ENCODE measurements at regions not wholly inside any gene's neighbourhood (a gene's known extent, or its start where the extent isn't known, plus 50 kb on each side); places are given as distances from the start of the nearest gene placed in this dataset.
A peak's percentile ranks its signal among the peaks of the same experiment; 100 is the strongest.

DNA sequence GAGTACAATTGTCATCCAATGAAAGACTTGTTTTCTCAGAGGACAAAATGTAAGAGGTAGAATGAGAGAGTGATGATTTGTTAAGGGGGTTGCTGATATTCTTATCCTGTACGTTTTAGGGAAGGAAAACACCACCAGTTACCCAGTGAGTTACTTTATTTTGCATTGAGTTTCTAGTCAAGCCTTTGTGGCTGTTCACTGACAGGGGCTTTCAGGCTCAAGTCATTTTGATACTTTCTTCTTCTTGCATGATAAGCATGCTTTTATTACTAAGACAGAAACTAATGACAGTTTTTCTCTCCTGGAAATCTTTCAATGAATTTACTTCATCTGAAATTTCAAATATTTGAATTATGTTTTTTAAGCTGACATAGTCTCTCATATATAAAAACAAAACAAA is 710.2 kb upstream of the POM121L12 start:
- DNase-seq (ENCODE audit: low spot score) (no peak), ATAC-seq (no peak)
- intact Hi-C loops (cut with DNase I): no loop called here

- ATAC-seq: no peak
- no peak for DNase-seq (ENCODE audit: low spot score)
- intact Hi-C loops (cut with DNase I): no loop called here
Observed at GRCh38 chr7:52323202-52323746, 712.2 kb upstream of the POM121L12 start.

DNA sequence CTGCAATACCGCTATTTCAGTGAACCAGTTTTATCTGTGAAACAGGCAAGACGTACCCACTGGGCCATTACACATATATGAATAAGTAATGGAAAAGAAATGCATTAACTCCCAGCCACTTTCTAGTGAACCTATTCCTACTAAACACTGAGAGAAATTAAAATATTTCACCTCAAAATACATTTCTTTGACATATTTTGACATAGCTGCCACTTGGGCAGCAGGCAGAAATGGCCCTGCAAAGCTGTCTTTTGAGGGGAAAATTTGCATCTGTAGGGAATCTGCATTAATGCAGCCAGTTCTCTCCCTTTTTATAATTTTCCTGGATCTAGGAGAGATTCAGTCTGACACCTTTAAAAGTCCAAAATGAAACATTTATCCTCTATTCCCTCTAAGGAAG is 714.8 kb upstream of the POM121L12 start:
- ATAC-seq: no peak
- intact Hi-C loops (cut with DNase I): no loop called here
- DNase-seq (ENCODE audit: low spot score): no peak

- no peak for DNase-seq (ENCODE audit: low spot score)
- intact Hi-C loops (cut with DNase I): no loop called here
- ATAC-seq: no peak
Observed at GRCh38 chr7:52317921-52318320, 717.5 kb upstream of the POM121L12 start.

GRCh38 chr7:52311886-52312285 is 723.5 kb upstream of the POM121L12 start:
- intact Hi-C loops (cut with DNase I): no loop called here
- no peak for ATAC-seq

GRCh38 chr7:52309631-52310030 is 725.8 kb upstream of the POM121L12 start:
- intact Hi-C loops (cut with DNase I): no loop called here
- ATAC-seq: no peak
- DNase-seq (ENCODE audit: low spot score): no peak

More at GRCh38 chr7:52311886-52312285, 723.5 kb upstream of the POM121L12 start:
- DNase-seq (ENCODE audit: low spot score): no peak

- ATAC-seq: no peak
Observed at GRCh38 chr7:52302765-52303520, 732.5 kb upstream of the POM121L12 start.

DNA sequence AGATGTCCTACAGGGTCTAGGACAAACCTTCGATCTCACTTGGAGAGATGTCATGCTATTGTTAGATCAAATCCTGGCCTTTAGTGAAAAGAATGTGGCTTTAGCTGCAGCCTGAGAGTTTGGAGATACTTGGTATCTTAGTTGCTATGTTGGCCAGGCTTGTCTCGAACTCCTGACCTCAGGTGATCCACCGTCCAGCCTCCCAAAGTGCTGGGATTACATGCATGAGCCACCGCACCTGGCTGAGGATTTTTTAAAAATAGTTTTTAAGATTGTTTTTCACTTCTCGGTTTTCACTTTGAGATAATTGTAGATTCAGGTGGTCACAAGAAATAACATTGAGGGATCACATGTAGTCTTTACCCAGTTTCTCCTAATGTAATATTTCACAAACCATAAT is 738.3 kb upstream of the POM121L12 start:
- intact Hi-C loops (cut with DNase I): no loop called here
- DNase-seq (ENCODE audit: low spot score): no peak
- ATAC-seq: no peak

More at GRCh38 chr7:52302765-52303520, 732.5 kb upstream of the POM121L12 start:
- intact Hi-C loops (cut with DNase I): no loop called here
- no peak for DNase-seq (ENCODE audit: low spot score)

DNA sequence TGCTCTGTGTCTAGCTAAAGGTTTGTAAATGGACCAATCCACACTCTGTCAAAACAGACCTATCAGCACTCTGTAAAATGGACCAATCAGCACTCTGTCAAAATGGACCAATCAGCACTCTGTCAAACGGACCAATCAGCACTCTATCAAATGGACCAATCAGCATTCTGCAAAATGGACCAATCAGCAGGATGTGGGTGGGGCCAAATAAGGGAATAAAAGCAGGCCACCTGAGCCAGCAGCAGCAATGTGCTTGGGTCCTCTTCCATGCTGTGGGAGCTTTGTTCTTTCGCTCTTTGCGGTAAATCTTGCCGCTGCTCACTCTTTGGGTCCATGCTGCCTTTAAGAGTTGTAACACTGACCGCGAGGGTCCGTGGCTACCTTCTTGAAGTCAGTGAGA is 740.5 kb upstream of the POM121L12 start:
- DNase-seq (ENCODE audit: low spot score) (no peak), ATAC-seq (no peak)
- intact Hi-C loops (cut with DNase I): no loop called here

DNA sequence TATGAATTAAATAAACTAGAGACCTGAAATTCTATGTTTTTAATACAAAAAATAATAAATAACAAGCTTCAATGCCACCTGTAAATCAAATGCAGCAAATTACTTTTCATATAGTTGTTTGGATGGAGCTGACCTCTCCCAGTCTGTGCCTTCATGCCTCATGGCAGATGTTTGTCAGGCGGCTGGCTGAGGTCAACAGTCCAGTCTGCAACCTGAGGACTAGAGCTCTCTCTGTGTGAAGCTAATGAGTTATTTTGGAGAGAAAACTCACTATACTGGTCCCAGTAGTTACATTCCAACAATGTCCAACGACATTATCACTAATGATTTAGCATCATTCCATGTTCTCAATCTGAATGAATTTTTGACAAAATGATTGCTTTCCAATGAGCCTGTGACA is 746.2 kb upstream of the POM121L12 start:
- no peak for DNase-seq (ENCODE audit: low spot score)
- intact Hi-C loops (cut with DNase I): no loop called here
- no peak for ATAC-seq

GRCh38 chr7:52287698-52288097 is 747.7 kb upstream of the POM121L12 start:
- ATAC-seq (no peak), DNase-seq (ENCODE audit: low spot score) (no peak)
- intact Hi-C loops (cut with DNase I): no loop called here

- intact Hi-C loops (cut with DNase I): no loop called here
- ATAC-seq (no peak), DNase-seq (ENCODE audit: low spot score) (no peak)
Observed at GRCh38 chr7:52285689-52286088, 749.7 kb upstream of the POM121L12 start.

DNA sequence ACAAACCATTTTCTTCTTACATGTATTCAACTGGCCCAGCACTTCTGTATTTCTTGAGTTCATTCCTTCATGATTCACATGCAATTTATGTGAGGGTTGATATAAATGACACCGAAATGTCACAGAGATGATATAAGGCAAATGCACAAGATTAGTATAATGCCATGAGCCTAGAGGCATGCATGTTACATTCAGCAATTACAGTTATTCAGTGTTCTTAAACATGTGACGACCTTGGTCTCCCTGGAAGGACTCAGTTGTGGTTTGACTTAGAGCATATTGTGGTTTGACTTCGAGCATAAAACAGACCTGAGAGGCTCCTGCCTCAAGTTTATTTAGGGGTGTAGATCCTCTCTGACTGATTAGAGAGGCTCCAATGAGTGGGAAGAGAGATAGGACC is 752.1 kb upstream of the POM121L12 start:
- DNase-seq (ENCODE audit: low spot score) (no peak), ATAC-seq (no peak)
- intact Hi-C loops (cut with DNase I): no loop called here

DNA sequence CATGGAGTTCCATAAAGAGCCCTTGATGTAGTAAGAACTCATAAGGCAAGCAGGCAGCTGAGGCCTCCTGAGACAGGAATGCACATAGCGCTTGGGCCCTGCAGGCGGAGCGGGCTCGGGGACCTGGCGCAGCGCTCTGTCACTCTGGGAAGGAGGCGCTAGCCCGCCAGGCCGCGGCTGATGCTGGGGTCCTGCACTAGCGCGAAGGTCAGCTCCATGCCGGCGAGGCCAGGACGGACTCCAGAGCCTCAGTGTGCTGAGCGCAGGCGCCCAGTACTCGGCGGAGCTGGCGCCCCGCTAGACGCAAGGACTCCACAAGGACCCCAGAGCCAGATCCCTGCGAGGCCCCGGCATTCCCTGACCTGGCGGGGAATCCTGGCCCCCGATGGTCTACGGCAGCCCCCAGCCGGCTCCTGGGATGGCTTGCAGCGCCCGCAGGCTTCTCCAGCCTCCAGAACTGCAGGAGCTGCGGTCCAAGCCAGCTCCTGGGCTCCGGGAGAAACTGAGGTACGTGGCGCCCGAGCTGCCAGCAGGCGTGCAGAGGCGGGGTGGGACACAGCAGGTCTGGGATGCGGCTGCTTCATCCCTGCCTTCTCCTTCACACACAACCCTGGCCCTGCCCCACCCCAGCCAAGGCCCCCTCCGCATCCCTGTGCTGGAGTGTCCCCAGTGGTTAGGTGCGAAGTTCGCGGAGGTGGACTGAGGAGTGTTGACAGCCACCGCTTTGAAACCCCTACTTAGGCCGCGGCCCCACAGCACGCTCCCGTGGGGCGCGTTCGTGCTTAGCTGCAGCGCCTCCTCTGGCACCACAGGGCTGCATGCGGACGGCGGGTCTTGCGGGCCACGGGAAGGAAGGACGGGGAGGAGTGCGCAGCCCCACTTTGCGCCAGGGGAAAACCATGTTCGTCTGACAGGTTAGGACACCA is 761.5 kb upstream of the POM121L12 start:
- DNase-seq (ENCODE audit: low spot score): peak; percentile 57
- ATAC-seq: peak; percentile 32
- intact Hi-C loops (cut with DNase I): no loop called here

- ATAC-seq (no peak), DNase-seq (ENCODE audit: low spot score) (no peak)
Observed at GRCh38 chr7:52271703-52272102, 763.7 kb upstream of the POM121L12 start.

GRCh38 chr7:52270301-52270700 is 765.1 kb upstream of the POM121L12 start:
- intact Hi-C loops (cut with DNase I): no loop called here
- DNase-seq (ENCODE audit: low spot score): no peak
- ATAC-seq: no peak

More at GRCh38 chr7:52271703-52272102, 763.7 kb upstream of the POM121L12 start:
- intact Hi-C loops (cut with DNase I): no loop called here

GRCh38 chr7:52269669-52270068 is 765.8 kb upstream of the POM121L12 start:
- intact Hi-C loops (cut with DNase I): no loop called here
- no peak for ATAC-seq
- DNase-seq (ENCODE audit: low spot score): no peak

DNA sequence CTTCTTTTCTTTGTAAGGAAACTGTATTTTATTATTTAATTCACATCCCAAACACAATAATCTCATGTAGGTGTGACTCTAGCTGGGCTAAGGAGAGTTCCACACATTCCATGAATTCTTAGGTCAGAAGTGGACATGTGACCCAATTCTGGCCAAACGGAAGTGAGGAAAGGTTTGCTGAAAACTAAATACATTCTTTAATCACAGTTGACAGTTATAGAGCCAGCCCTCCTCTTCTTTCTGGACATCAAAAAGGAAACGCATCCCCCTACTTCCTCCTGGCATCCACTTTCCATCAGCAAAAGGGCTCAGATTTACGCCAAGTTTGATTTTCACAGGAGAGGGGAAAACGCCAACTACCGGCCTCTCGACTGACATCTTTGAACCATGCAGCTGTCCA is 774.4 kb upstream of the POM121L12 start:
- intact Hi-C loops (cut with DNase I): no loop called here
- ATAC-seq (no peak), DNase-seq (ENCODE audit: low spot score) (no peak)

DNA sequence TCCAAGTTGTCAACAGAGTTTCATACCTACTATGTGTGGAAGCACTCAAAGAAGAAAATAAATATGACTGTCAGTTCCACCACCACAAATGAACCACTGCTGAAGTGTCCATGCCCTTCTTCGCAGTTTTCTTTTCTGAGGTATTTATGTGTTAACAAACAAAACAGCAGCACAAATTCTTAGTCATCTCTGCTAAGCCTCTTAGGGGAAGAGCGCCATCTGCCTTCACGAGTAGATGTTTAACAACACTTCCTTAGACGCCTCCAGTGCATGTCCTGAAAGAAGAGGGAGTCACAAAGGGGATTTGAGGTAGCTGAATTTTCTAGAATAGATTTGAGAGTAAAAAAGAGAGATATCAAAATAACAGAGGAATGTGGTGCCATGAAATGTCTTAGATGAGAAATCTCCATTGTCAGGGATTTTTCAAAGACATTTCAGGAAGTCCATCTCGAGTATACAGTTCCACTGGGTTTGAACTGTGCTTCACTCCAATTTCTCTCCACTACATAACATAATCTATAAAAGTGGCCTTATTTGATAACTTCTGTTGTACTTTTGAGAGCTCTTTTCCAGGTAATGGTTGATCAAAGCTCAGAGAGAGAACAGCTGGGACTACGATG is 775.3 kb upstream of the POM121L12 start:
- intact Hi-C loops (cut with DNase I): no loop called here
- DNase-seq (ENCODE audit: low spot score) (no peak), ATAC-seq (no peak)
